Activated T-cell treated with anti-CD3 and anti-CD28 coated beads, Interleukin-2, amount 50 U/mL, for 4 hours (primary cell): ENCODE measurements at regions not wholly inside any gene's neighbourhood (a gene's known extent, or its start where the extent isn't known, plus 50 kb on each side); places are given as distances from the start of the nearest gene placed in this dataset.
"Not testable (repeated sequence)": the region's sequence is repeated elsewhere in the genome, so short reads cannot be mapped to it uniquely, and the experiment has no call there.

Experiments
- ATAC-seq, 2 donors: fragments of 200-7000 bp; cut with Tn5 transposase; one replicate each; pipeline ENCODE4 v1.10.0; 2021
- DNase-seq: peaks from one replicate; pipeline ENCODE4 v3.0.0-alpha.2; 2020
- H3K27me3 Mint-ChIP-seq: one replicate; pipeline ENCODE4 v1.8.0; 2021; ENCODE audit warnings: low read depth, mixed read lengths
- H3K36me3 Mint-ChIP-seq: one replicate; pipeline ENCODE4 v1.8.0; 2022; ENCODE audit warnings: mixed read lengths; ENCODE audit not compliant: insufficient read depth
- H3K4me1 Mint-ChIP-seq: one replicate; pipeline ENCODE4 v1.8.0; 2021; ENCODE audit warnings: low read depth, mixed read lengths
- H3K4me3 Mint-ChIP-seq: one replicate; pipeline ENCODE4 v1.8.0; 2021; ENCODE audit warnings: mild to moderate bottlenecking, moderate library complexity, mixed read lengths
- H3K9me3 Mint-ChIP-seq: one replicate; pipeline ENCODE4 v1.8.0; 2021; ENCODE audit warnings: mixed read lengths

DNA sequence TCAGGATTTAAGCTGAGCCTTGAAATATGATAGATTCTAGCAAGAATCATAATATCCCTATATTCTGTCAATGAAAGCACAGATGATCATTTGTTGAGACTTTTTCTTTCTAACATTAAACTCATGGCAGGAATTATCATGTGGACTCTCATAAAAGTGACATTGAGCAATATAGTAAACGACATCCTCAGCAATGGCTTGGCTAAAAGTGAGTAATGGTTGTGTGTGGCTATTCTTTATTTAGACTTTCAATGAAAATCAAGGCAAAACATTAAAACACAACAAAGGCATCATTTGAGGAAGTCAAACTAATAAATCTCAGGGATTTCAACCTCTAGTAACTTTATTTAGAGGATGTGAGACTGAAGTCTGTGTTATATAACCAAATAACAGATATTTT lies 257.8 kb upstream of the ADGRL4 start:
- Mint-ChIP-seq H3K4me3 (no peak overlapping the region), H3K4me1 (no peaks in the 10 kb centered on the region), H3K27me3 (no peaks in the 10 kb centered on the region), H3K9me3 (no peaks in the 10 kb centered on the region), H3K36me3 (no peaks in the 10 kb centered on the region)
- no peak for DNase-seq
- ATAC-seq: no peak

DNA sequence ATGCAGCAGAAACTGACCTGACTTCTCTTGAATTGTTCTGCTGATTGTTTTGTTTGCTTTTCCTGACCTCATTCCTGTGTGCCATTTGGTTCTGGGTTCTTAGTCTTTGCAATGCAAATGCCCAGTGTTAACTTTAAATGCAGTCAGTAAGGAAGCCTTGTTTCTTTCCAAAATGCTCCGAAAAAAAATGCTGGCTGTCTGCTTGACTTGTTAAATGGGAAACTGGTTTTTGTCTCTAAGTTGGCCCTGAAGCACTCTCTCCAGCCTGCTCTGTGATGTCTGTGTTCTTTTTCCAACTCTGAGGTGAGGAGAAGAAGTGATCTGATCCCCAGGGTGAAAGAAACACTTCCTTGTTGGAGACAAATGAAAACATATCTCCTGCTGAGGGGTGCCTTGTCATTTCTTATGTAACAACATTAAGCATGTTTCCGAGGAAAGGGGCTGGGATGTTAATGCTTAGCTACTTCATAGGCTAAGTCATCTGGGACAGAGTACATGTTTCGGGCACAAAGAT lies 256.3 kb upstream of the ADGRL4 start:
- H3K9me3 Mint-ChIP-seq: no peaks in the 10 kb centered on the region
- no peaks in the 10 kb centered on the region for H3K4me1 Mint-ChIP-seq
- ATAC-seq: no peak
- DNase-seq: no peak
- H3K4me3 Mint-ChIP-seq: no peak overlapping the region
- no peaks in the 10 kb centered on the region for H3K27me3 Mint-ChIP-seq
- H3K36me3 Mint-ChIP-seq: no peaks in the 10 kb centered on the region

DNA sequence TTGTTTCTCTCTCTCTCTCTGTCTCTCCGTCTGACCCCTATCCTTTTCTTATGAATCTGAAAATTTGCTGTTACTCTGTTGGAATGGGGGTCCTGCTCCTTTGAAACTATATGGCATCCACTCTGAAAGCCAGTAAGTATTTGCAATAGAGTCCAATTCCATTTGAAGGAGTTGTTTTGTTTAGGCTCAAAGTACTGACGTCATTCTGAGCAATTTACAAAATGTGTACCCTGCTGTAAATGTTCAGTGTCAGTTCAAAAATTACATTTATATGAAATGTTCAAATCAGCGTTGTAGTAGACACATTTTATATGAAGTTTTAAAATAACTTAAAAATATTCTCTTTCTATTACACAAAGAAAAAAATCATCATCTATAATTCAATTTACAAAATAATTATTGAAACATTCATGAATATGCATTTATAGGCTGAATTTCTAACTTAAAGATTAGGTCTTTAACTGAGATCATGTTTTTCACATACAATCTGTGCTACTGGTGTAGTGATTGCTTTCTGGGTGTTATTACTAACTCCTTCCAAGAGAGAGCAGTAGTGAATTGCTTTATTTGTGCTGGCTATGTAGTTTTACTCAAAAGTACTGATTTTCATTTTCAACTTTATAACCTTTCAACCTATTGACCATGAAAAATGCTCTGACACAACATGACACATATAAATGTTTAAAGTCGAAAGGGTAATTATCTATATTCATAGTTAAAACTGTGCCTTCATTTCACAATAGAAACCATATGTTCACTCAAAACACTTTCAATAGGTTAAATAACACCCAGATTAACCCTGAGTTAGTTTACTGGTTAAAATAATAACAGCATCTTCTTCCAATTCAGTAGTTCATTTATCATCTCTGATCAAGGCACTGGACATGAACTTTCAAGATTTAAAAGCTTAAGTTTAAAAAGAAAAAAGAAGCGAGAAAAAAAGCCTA lies 253.1 kb upstream of the ADGRL4 start:
- ATAC-seq (no peak), DNase-seq (no peak)
- H3K9me3 Mint-ChIP-seq: no peaks in the 10 kb centered on the region
- no peaks in the 10 kb centered on the region for H3K27me3 Mint-ChIP-seq
- no peak overlapping the region for H3K4me3 Mint-ChIP-seq
- no peaks in the 10 kb centered on the region for H3K36me3 Mint-ChIP-seq
- no peaks in the 10 kb centered on the region for H3K4me1 Mint-ChIP-seq

DNA sequence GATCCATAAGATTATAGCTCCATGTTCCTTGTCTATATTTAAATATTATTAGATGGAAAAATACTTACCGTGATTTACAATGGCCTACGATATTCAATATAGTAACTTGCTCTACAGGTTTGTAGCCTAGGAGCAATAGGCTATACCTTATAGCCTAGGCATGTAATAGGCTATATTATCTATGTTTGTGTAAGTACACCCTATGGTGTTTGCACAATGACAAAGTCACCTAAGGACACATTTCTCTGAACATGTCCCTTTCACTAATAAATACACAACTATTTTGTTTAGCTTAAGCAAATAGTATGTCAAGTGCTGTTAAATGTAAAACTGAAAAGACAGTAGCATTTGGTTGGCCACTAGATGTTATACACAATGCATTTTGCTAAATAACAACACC lies 248.9 kb upstream of the ADGRL4 start:
- no peak for ATAC-seq
- DNase-seq: no peak
- Mint-ChIP-seq H3K9me3 (no peaks in the 10 kb centered on the region), H3K27me3 (no peaks in the 10 kb centered on the region), H3K36me3 (no peaks in the 10 kb centered on the region), H3K4me1 (no peaks in the 10 kb centered on the region), H3K4me3 (no peak overlapping the region)

DNA sequence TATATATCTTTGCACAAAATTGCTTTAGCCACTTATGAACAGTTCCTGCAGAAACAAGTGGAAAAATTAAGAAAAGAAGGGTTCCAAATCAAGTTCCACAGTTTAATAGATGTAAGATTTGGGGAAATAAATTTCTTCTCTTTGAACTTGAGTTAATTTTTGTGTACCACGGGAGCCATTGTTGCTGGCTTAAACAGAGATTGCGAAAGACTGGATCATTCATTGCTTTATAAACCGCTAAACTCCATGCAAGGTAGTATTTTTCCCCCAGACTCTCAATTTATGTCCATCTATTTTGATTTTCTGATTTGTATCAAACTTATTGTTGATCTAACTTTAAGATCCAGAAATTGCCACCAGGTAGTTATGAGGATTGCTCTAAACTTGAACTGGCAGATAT lies 246.1 kb upstream of the ADGRL4 start:
- no peaks in the 10 kb centered on the region for H3K4me1 Mint-ChIP-seq

DNA sequence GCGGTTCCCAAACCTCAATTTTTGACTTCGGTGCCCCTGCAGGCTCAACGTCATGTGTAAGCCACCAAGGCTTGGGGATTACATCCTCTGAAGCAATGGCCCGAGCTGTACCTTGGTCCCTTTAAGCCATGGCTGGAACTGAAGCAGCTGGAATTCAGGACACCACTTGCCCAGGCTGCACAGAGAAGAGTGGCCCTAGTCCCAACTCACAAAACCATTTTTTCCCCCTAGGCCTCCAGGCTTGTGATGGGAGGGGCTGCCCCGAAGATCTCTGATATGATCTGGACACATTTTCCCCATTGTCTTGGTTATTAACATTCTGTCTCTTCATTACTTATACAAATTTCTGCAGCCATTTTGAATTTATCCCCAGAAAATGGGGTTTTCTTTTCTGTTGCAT lies 233.3 kb upstream of the ADGRL4 start:
- no peak overlapping the region for H3K4me3 Mint-ChIP-seq
- DNase-seq (no peak), ATAC-seq (no peak)
- no peaks in the 10 kb centered on the region for H3K9me3 Mint-ChIP-seq
- no peaks in the 10 kb centered on the region for H3K4me1 Mint-ChIP-seq
- no peaks in the 10 kb centered on the region for H3K36me3 Mint-ChIP-seq
- H3K27me3 Mint-ChIP-seq: no peaks in the 10 kb centered on the region

More for the DNA sequence above, 246.1 kb upstream of the ADGRL4 start:
- ATAC-seq (no peak), DNase-seq (no peak)
- H3K36me3 Mint-ChIP-seq: no peaks in the 10 kb centered on the region
- no peaks in the 10 kb centered on the region for H3K27me3 Mint-ChIP-seq
- H3K9me3 Mint-ChIP-seq: no peaks in the 10 kb centered on the region
- no peak overlapping the region for H3K4me3 Mint-ChIP-seq

DNA sequence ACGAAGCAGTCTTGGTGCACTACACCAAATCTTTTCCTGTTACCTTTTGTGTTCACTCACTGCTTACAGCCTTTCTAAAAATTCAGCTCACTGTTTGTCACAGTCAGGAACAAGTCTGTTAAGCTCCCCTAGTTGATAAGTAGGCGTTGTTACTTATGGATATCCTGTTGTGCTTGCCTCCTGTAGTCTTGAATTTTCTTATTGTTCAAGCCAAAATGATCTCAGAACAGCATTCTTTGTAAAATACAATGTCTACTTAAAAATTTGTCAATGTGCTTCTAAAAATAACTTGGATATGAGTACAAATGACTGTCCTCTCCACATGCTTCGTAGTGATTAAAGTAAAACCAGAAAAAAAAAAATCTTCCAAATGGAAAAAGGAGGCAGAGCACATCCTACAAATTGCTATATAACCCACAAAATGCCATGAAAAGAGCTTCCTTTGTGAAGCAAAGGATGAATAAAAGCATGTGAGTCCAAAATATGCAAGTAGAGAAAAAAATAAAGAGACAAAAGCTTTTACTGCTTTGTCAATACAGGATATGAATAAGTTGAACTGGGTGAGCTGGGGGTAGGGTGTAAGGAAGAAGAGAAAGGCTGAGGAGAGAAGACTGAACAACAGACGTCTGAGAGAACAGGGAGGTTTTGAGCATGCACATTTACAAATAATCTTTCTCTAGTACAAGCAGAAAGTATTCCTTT lies 228.9 kb upstream of the ADGRL4 start:
- no peaks in the 10 kb centered on the region for H3K27me3 Mint-ChIP-seq
- no peaks in the 10 kb centered on the region for H3K36me3 Mint-ChIP-seq
- no peak for ATAC-seq
- H3K4me1 Mint-ChIP-seq: no peaks in the 10 kb centered on the region
- H3K9me3 Mint-ChIP-seq: no peaks in the 10 kb centered on the region
- no peak for DNase-seq
- no peak overlapping the region for H3K4me3 Mint-ChIP-seq

DNA sequence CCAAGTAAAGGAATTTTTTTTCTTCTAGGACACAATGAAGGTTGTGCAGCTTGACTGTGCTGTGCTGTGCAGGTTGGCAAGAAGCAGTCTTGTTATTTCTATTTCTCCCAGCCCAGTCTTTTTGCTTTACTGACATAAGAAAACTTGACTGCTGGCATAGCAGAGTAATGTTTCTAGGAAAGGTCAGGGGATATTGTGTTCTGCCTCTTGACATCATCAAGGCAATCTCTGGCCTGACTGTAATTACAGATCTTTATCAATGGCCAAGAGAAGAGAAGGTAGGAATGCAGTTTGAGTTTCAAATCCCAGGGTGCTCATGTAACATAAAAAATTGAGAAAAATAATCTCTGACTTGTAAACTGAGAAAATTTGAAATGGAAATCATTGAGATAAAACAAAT lies 226.3 kb upstream of the ADGRL4 start:
- ATAC-seq: no peak
- no peak for DNase-seq
- Mint-ChIP-seq H3K4me1 (no peaks in the 10 kb centered on the region), H3K27me3 (no peaks in the 10 kb centered on the region), H3K36me3 (no peaks in the 10 kb centered on the region), H3K4me3 (no peak overlapping the region), H3K9me3 (no peaks in the 10 kb centered on the region)

DNA sequence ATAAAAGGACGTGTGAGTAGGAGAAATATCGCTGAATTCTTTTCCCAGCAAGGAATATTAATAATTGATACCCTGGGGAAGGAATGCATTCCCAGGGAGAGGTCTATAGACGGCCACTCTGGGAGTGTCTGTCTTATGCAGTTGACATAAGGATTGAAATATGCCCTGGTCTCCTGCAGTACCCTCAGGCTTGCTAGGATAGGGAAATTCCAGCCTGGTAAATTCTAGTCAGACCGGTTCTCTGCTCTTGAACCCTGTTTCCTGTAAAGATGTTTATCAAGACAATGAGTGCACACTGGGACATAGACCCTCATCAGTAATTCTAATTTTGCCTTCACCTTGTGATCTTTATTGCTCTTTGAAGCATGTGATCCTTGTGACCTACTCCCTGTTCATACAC lies 224.2 kb upstream of the ADGRL4 start:
- not testable (repeated sequence) for DNase-seq, ATAC-seq, H3K4me1 Mint-ChIP-seq, H3K4me3 Mint-ChIP-seq, H3K9me3 Mint-ChIP-seq, H3K36me3 Mint-ChIP-seq, H3K27me3 Mint-ChIP-seq

DNA sequence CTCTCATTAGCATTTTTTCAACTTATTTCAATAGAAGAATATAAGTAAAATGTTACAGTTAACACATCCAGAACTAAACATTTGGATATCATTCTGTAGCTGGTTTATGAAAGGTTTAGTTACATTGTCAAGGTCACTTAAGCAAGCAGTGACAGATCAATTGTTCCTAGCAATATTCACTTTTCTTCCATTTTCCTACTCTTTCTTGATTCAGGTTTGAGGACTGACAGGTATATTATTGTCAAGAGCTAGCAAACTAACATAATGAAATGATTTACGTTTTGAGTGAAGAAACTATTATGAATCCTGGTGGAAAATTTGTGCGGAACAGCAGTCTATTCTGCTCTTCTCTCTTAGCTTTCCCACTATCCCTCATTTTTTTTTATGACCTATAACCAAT lies 220.4 kb upstream of the ADGRL4 start:
- H3K4me1 Mint-ChIP-seq: no peaks in the 10 kb centered on the region
- peaks cover 10% of the 10 kb centered on the region for H3K9me3 Mint-ChIP-seq
- H3K36me3 Mint-ChIP-seq: no peaks in the 10 kb centered on the region
- H3K27me3 Mint-ChIP-seq: no peaks in the 10 kb centered on the region
- DNase-seq (no peak), ATAC-seq (no peak)
- H3K4me3 Mint-ChIP-seq: no peak overlapping the region

DNA sequence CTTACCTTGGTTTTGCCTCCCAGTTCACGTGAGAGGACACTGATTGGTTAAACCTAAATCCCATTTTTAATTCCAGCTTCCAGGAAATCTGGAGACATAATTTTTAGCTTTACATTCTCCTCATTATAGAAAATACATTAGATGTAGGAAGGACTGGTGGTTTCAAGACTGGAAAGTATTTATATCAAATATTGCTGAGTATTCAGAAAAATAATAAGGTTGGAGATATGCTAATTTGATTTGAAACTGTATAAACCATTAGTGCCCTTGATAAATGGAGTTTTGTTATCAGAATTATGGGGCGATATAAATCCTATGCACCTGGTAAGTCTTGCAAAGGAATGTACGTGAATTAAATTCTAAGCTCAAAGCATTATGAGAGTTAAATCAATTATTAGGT lies 218.0 kb upstream of the ADGRL4 start:
- Mint-ChIP-seq H3K36me3 (no peaks in the 10 kb centered on the region), H3K27me3 (no peaks in the 10 kb centered on the region), H3K4me1 (no peaks in the 10 kb centered on the region), H3K9me3 (peaks cover 17% of the 10 kb centered on the region), H3K4me3 (no peak overlapping the region)
- no peak for DNase-seq
- no peak for ATAC-seq

DNA sequence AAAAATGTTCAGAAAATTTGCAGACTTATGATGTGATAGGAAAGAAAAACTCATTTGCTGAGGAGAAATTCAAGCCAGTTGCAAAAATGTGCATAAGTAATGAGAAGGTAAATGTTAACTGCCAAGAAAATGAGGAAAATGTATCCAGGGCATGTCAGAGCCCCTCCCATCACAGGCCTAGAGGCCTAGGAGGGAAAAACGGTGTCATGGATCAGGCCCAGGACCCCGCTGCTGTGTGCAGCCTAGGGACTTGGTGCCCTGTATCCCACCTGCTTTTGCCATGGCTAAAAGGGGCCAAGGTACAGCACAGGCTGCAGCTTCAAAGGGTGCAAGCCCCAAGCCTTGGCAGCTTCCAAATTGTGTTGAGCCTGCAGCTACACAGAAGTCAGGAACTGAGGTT lies 214.0 kb upstream of the ADGRL4 start:
- H3K27me3 Mint-ChIP-seq: no peaks in the 10 kb centered on the region

DNA sequence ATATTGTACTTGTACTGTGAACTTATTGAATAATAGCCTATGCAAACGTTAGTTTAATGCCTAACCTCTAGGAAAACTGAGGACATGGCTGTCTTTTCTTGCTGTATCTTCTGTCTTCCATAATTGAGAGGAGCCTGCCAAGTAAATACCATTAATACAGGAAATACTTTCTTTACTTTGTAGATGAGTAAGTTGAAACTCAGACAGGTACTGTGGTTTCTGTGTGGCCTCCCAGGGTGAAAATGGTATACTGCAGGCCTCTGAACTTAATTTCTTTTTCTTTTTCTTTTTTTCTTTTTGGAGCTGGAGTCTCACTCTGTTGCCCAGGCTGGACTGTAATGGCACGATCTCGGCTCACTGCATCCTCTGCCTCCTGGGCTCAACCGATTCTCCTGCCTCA lies 208.8 kb upstream of the ADGRL4 start:
- no peak overlapping the region for H3K4me3 Mint-ChIP-seq
- no peaks in the 10 kb centered on the region for H3K27me3 Mint-ChIP-seq
- no peak for DNase-seq
- ATAC-seq: no peak
- H3K36me3 Mint-ChIP-seq: no peaks in the 10 kb centered on the region
- H3K4me1 Mint-ChIP-seq: no peaks in the 10 kb centered on the region
- peaks cover 11% of the 10 kb centered on the region for H3K9me3 Mint-ChIP-seq

More for the DNA sequence above, 214.0 kb upstream of the ADGRL4 start:
- DNase-seq (no peak), ATAC-seq (no peak)
- peaks cover 11% of the 10 kb centered on the region for H3K9me3 Mint-ChIP-seq
- no peaks in the 10 kb centered on the region for H3K4me1 Mint-ChIP-seq
- no peak overlapping the region for H3K4me3 Mint-ChIP-seq
- no peaks in the 10 kb centered on the region for H3K36me3 Mint-ChIP-seq

DNA sequence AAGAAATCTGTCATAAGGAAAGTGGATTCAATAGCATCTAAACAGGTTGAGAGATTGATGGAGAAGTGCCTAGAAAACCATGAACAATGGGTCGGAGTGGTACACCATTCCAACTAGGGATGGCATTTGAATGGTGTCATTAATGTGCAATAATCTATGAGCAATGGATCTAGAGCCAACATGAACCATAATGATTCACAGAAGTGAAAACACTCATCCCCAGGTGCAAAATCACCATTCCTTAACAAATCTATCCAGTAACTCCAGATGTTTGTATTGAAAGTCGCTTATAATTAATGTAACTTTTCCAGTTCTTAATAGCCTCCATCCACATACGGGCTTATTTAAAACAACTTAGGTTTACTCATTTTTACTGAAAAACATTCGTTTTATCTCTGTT lies 201.3 kb upstream of the ADGRL4 start:
- DNase-seq: no peak
- no peaks in the 10 kb centered on the region for H3K4me1 Mint-ChIP-seq
- no peaks in the 10 kb centered on the region for H3K27me3 Mint-ChIP-seq

DNA sequence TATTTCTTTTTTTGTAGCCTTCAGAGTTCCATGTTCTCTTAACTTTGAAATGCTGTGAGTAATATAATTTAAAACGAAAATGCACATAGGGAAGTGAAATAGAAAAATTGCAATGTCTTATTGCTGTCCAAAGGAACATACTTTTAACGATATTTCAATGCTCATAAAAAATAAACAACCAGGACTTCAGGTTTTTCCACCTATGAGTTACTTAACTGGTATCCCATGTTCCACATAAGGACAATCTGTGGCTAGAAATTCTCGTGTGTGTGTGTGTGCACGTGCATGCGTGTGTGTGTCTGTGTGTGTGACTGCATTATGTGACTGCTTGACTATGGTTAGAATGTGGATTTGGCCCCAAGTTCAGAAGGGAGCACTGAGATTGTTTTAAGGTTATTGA lies 200.8 kb upstream of the ADGRL4 start:
- Mint-ChIP-seq H3K27me3 (no peaks in the 10 kb centered on the region), H3K4me1 (no peaks in the 10 kb centered on the region), H3K36me3 (no peaks in the 10 kb centered on the region), H3K9me3 (peaks cover 9% of the 10 kb centered on the region), H3K4me3 (no peak overlapping the region)
- no peak for DNase-seq
- ATAC-seq: no peak

More for the DNA sequence above, 201.3 kb upstream of the ADGRL4 start:
- peaks cover 9% of the 10 kb centered on the region for H3K9me3 Mint-ChIP-seq
- no peak for ATAC-seq
- H3K36me3 Mint-ChIP-seq: no peaks in the 10 kb centered on the region
- no peak overlapping the region for H3K4me3 Mint-ChIP-seq
